Cardiac septum (tissue), 1 donor: ENCODE measurements at regions not wholly inside any gene's neighbourhood (a gene's known extent, or its start where the extent isn't known, plus 50 kb on each side); places are given as distances from the start of the nearest gene placed in this dataset.
"Not testable (repeated sequence)": the region's sequence is repeated elsewhere in the genome, so short reads cannot be mapped to it uniquely, and the experiment has no call there.

Experiments
- DNase-seq: peaks from one replicate; pipeline ENCODE4 v3.0.0-alpha.2; 2020; ENCODE audit warnings: low spot score
- intact Hi-C: fragments of 100-400 bp; cut with DNase I; formaldehyde crosslinking; loops from one replicate; pipeline ENCODE4 v1.14.0; 2022
- donor health status: DM: no; HTN: no; CAD: no.

DNA sequence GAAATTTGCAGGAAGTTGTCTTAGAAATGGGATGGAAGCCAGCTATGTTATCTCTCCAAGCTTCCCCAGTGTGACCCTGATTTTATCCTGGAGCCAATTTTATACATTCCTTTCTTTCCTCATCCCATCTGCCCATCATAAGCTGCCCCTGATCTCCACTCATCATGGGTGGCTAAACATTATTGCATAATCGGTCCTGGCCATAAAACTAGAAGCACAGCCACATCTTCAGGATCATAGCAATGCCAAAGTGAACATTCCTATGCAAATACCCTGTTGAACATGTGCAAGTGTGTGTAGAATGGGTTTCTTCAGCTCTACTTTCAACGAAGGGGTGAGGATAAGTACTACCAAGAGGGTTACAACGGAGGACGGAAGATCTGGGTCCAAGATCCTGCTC, 50.6 kb upstream of the COG2 start:
- DNase-seq, result no peak
- intact Hi-C loops, result no loop called here

DNA sequence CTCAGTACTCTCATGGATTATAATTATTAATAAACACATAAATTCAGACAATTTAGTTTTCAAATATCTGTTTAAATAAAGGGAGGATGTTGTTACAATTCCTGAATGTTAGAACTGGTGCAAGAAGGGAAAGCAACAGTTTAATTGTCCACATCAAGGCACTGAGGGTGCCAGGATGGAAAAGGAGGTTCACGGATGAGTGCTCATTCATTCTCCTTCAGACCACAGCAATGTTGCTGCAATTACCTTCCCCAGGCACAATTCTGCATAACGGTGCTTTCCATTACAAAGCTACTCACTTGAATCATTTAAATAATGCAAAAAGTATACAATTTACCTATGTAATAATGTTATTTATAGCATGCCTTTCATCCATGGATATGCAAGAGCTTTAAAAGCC, 52.3 kb upstream of the COG2 start:
- intact Hi-C loops, result no loop called here
- no peak for DNase-seq

DNA sequence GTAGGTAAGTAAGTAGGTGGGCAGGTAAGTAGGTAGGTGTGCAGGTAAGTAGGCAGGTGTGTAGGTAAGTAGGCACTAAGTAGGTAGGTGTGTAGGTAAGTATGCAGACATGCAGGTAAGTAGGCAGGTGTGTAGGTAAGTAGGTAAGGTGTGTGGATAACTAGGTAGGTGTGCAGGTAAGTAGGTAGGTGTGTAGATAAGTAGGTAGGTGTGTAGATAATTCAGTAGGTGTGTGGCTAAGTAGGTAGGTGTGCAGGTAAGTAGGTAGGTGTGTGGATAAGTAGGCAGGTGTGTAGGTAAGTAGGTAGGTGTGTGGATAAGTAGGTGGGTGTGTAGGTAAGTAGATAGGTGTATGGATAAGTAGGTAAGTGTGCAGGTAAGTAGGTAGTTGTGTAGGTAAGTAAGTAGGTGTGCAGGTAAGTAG, 53.9 kb upstream of the COG2 start:
- intact Hi-C loops, result no loop called here
- no peak for DNase-seq

DNA sequence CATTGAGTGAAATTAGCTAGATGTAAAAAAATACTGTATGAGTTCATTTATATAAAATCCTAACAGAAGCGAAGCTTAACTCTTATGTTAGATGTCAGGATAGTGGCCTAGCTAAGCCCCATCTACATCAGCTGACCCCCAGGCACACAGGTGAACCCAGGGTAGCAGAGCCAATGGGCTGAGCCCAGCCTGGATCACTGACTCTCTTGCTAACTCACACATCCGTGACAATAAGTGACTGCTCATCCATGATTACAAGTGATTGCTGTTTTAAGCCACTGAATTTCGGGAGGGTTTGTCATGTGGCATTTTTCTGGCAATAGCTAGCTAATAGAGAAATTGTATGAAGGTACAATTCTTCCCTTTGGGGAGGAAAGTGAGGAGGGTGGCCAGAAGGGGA, 55.2 kb upstream of the COG2 start:
- DNase-seq, result no peak
- intact Hi-C loops, result no loop called here

DNA sequence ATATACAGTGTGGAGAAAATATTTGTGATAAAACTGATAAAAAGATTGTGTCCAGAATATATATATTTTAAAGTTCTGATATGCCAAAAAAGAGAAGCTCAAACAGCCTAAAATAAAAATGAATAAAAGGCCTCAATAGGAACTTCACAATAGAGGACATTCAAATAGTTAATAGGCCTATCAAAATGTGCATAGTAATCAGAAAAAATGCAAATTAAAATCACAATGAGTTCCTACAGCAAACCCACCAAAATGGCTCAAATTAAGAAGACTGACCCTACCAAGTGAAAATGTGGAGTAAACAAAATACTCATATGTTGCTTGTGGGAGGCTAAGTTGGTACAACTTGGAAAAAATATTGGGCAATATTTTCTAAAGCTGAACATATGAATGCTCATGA, 57.6 kb upstream of the COG2 start:
- intact Hi-C loops, result no loop called here
- DNase-seq, result no peak

DNA sequence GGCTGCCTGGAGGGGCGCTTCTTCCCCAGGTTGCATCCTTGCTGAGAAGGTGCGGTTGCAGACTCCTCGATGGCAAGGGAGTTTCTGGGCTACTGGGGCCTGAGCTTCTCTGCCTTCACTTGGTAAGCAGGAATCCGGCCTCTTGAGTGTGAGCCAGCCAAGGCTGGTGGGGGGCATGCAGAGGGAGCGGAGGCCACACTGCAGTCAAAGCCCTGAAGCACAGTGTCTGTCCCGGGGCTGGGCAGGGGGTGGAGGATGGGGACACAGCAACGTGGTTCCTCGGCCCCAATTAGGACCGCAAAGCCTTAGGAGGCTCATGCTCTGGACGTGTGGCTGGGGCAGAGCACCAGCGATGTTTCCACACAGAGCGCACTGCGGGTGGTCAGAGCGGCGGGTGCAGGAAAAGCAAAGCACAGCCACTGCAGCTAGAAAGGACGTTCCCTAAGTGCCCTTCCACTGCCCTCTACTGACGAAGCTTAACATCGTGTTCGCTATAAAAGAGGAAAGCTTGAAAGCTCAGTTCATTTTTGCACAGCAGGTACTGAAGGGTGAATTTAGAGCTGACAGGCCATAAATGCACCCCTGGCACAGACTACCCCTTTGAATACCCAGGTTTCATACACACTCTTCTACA, 60.7 kb upstream of the COG2 start:
- DNase-seq, result no peak
- intact Hi-C loops, result no loop called here

DNA sequence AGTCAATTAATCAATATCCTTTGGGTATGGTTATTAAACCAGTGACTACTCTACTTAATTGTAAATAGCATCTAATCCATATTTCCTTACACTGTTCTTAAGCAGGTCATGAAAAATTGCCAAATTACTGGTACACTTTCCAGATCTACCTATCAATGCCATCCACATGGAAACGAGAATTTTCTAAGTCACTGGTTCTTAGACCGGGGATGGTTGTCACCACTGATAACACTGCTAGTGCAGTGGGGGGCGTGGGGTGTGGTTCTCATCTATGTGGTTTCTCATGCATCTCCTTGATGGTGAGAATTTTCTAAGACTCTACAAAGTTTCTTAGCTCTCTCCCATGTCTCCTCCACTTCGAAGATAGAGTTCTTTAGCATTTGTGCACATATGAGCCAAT, 63.7 kb upstream of the COG2 start:
- intact Hi-C loops, result no loop called here
- no peak for DNase-seq

DNA sequence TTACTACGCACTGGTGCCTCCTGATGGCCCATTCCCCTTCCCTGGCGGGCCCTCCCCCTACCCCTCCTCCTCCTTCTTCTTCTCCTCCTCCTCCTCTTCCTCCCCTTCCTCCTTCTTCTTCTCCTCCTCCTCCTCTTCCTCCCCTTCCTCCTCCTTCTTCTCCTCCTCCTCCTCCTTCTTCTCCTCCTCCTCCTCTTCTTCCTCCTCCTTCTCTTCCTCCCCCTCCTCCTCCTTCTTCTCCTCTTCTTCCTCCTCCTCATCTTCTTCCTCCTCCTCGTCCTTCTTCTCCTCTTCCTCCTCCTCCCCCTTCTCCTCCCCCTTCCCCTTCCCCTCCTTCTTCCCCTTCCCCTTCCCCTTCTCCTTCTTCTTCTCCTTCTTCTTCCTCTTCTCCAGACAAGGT, 64.7 kb upstream of the COG2 start:
- DNase-seq, result no peak
- intact Hi-C loops, result no loop called here

DNA sequence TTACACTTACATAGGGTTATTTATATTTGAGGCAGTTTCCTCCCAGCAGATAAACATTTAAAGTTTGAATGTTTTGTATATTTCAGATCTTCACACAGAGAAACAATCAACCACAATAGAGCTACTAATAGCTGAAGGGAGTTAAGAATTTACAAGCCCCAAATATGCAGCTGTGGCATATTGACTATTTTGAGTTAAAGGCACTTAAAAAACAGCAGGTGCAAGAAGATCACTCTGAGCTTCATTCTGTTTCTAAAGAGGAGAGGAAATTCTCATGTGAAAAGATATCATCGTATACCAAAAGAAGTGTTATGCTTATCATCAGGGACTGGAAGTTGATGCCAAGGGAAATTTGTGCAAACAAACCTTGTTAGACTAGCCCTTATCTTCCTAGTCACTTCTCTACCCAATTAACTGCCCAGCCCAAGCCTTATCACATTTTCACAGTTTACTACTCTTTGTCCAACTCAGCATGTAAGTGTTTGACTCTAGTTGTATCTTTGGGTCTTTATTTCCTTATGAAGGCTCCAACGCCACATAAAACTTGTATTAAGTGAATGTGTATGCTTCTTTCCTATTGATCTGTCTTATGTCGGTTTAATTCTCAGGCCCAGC, 66.3 kb upstream of the COG2 start:
- intact Hi-C loops, result no loop called here
- DNase-seq, result no peak

DNA sequence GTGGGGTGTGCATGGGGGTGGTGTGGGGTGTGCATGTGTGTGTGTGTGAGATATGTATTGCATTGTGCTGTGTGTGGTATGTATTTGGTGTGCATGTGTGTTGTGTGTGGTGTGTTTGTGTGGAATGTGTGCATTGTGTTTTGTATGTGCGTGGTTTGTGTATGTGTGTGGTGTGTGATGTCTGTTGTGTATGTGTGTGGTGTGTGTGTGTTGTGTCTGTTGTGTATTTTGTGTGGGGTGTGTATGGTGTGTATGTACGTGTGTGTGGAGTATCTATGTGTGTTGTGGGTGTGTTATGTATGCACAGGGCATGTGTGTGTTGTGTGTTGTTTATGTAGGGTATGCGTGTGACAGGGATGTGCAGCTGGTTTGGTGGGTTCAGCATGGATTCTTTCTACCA, 67.8 kb upstream of the COG2 start:
- intact Hi-C loops, result no loop called here
- no peak for DNase-seq

DNA sequence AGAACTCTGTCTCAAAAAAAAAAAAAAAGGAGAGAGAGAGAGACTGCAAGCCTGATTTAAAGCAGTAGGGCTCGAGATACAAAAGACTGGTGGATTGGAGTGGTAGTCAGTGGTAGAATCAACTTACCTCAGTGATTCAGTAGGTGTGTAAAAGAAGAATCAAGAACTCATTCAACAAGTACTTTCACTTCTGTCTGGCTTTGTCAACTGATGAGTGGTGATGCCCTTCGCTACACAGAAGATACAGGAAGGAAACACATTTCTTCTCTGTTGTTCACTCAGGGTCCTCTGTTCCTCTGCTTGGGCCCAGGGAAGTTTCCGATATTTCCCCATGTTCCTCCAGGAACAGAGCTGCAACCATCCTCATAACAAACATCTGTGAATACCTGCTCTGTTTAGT, 68.6 kb upstream of the COG2 start:
- DNase-seq, result no peak
- intact Hi-C loops, result no loop called here

DNA sequence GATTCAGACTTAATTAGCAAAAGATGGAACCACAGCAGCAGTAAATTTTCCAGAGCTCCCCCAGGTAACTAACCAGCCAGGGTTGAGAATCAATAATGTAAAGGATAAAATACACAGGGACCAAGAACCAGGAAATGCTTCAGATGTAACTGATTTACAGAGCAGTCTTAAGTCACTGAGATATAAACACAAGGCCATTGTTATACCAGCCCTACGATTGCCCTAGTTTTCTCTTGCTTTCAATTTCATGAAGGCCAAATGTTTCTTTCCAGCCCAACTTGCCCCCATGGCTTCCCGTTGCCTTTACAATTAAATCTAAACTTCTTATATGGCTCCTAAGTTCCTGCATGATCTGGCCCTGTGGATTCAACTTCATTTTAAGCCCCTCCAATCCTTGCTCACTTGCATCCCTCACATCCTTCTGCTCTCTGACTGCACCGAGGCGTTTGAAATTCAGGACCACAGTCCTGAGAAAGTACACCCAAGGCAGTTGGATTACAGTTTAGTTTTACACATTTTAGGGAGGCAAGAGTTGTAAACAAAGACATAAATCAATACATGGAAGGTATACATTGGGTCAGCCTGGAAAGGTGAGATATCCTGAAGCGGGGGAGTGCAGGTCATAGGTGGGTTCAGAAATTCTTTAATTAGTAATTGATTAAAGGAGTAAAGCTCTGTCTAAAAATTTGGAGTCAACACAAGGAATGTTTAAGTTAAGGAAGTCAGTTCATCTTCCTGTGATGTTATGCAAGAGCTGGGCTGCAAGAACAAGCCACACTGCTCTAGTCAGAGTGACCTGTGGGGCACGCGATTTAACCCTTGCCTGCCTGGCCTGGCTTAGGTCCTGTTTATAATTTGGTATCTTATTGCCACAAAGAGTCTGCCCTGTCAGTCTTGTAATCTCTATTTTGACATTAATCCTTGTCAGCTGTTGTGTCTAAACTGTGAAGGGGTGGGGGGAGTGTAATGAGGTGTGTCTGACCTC, 69.9 kb upstream of the COG2 start:
- intact Hi-C loops, result no loop called here
- no peak for DNase-seq

DNA sequence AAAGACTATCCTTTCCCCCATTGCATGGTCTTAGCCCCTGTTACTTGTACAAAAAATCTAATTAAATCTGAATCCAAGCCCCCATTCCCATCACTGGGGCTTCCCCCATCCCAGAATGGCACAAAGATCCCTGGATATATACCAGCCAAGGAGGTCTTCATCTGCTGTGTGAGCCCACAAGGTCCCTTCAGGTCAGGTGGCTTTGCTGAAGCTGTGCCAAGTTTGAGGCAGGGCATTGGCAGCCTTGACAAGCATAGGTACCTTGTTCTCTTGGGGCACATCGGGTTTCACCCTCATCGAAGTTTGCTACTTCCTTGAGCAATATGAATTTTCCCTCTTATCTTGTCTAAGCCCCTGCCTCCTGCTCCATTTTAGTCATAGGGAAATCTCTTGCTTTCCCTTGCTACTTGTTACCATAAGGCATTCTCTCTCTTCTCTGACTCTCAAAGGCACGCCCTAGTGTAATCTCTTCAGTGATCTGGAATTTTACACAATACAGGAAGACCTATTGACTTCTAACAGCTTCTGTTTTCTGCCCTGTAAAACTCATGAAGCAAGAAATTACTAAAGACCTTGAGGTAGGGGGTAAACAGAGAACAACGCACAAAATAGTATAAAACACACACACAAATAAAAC, 71.4 kb upstream of the COG2 start:
- intact Hi-C loops, result no loop called here
- DNase-seq, result no peak

DNA sequence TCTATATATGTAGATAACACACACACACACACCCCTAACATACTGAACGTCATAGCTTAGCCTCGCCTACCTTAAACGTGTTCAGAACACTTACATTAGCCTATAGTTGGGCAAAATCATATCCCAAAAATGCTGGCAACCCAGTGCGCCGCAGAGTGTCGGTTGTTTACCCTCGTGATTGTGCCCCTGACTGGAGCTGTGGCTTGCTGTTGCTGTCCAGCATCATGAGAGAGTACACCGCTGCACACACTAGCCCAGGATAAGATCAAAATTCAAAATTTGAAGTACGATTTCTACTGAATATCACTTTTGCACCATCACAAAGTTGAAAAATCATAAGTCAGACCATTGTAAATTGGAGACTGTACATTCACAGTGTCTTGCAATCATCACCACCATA, 73.1 kb upstream of the COG2 start:
- no peak for DNase-seq
- intact Hi-C loops, result no loop called here

DNA sequence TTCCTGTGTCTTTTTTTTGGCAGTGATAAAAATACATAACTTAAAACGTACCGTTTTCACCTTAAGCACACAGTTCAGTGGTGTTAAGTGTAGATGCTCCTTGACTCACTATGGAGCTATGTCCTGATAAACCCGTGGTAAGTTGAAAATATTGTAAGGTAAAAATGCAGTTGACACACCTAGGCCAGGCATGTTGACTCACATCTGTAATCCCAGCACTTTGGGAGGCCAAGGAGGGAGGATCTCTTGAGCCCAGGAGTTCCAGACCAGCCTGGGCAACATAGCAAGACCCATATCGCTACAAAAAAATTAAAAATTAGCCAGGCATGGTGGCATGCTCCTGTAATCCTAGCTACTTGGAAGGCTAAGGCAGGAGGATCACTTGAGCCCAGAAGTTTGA, 73.6 kb upstream of the COG2 start:
- intact Hi-C loops, result no loop called here
- no peak for DNase-seq

DNA sequence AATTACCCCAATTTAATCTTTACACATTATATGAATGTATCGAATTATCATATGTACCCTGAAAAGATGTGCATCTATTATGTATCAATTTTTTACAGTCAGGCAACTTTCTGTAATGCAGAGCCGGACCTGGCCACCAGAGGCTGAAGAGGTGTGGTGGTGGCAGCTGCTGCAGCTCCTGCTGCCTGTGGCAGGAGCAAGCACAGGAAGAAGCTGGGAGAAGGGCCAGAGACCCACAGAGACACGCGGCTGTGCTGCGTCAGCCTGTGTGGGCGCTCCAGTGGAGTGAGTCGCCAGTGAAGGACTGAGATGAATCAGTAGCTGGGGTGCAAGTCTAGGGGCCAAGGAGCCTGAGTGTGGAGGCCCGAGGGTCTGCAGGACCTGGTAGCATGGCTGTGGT, 74.3 kb upstream of the COG2 start:
- intact Hi-C loops, result no loop called here

DNA sequence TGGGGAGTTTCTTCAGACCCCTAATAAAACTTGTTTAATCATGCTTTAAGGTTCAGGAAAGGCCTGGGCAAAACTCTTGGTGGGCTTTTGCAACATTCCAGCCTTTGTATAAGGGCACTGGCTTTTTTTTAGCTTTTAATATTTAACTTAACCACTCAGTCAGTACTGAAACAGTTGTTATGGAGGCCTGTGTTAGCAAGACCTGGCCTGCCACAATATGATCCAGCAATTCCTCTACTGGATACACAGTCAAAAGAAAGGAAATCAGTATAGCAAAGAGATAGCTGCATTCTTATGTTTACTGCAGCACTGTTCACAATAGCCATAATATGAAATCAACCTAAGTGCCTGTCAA, 75.1 kb upstream of the COG2 start:
- no peak for DNase-seq
- intact Hi-C loops, result no loop called here

More for the DNA sequence above, 74.3 kb upstream of the COG2 start:
- DNase-seq, result no peak

DNA sequence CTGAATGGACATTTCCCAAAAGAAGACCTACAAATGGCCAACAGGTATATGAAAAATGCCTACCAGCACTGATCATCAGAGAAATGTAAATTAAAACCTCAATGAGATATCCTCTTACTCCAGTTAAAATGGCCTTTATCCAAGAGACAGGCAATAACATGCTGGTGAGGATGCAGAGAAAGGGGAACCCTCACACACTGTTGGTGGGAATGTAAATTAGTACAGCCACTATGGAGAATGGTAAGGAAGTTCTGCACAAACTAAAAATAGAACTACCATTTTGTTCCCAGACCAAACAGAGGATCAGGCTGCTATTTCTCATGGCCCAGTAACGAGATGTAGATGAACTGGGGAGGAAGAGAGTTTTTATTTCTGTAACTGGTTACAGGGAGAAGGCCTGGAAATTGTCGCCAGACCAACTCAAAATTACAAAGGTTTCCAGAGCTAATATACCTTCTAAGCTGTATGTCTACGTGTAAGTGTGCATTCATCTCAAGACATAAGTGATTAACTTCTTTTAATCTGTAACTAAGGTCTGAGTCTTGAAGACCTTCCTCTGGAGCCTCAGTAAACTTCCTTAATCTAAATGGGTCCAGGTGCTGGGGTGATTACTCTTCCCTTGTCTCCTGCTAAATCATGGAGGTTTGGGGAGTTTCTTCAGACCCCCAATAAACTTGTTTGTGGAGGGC, 75.6 kb upstream of the COG2 start:
- DNase-seq, intact Hi-C loops: not testable (repeated sequence)

DNA sequence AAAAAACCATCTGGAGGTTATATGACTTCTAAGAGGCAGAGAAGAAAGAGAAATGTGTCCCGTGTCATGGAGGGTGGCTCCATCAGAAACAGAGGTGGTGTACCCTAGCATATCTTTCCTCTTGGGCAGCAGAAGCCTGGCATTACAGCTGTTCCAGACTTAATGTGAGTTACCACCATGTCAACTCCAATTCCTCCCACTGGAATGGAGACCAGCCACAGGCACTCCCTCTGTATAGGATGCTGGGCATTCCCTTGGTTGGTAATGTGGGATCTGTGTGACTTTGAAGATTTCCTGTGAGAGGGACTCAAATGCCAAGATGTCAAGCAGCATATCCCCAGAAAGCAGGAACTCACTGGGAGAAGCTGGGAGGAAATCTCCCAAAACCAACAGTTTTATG, 77.1 kb upstream of the COG2 start:
- DNase-seq, result no peak
- intact Hi-C loops, result no loop called here

DNA sequence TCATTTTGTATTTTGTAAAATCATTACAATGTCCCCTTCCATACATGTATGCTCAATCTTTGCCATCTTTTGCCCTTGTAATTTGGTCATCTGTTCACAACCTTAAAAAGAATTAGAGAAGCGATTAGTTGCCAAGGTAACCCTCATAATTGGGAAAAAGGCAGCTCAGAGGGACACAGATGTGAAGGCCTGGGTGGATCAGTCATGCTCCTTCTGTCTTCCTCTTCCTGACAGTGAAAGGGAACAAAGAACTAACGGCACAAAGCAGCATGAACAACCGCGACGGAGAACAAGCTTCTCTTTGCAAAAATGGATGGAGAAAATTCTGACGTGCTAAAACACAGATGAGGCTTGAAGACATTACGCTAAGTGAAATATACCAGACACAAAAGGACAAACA, 78.7 kb upstream of the COG2 start:
- DNase-seq, result no peak
- intact Hi-C loops, result no loop called here
